ENCODE measurements at regions not wholly inside any gene's neighbourhood (a gene's known extent, or its start where the extent isn't known, plus 50 kb on each side); places are given as distances from the start of the nearest gene placed in this dataset.
"Not testable (repeated sequence)": the region's sequence is repeated elsewhere in the genome, so short reads cannot be mapped to it uniquely, and the experiment has no call there.

- DNase-seq, result no peak
Observed at GRCh38 chr7:106562711-106563366, 98.1 kb downstream of the CCDC71L start.

GRCh38 chr7:106561666-106562411 is 99.1 kb downstream of the CCDC71L start:
- no peak for DNase-seq

DNA sequence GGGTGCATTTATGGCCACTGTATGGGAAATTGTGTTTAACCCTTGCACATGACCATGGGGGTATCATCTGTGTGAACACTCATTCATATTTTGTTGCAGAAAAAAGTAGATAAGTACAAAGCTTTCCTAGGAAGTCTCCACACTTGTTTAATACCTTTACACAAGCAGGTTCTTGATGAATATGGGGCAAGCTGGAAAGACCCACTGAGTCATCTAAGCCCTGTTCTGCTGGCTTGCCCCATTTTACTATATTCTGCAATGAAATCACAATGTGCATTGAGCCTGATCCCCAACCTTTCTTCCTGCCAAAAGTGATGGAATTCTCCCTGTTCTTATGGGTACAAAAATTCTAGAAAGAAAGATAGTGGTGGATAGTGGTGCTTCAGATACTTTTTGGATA is 99.8 kb downstream of the CCDC71L start:
- DNase-seq, result no peak

DNA sequence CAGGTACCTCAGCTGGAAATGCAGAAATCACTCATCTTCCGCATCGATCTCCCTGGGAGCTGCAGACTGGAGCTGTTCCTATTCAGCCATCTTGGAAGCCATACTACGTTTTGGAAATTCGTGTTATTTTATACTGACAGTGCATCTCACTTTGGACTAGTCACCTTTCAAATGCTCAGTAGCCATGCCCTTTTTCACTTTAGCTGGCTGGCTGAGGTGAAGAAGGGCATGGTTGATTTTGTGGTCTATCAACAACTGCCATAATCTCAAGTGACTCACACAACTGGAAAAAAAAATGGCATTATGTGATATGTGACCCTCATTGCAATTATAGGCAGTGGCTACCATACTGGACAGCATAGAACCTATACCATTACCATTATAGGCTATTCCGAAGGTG is 100.5 kb downstream of the CCDC71L start:
- DNase-seq, result no peak

- DNase-seq, result not testable (repeated sequence)
Observed at GRCh38 chr7:106556244-106556643, 104.7 kb downstream of the CCDC71L start.

GRCh38 chr7:106554623-106555022 is 106.3 kb downstream of the CCDC71L start:
- DNase-seq, result not testable (repeated sequence)

DNA sequence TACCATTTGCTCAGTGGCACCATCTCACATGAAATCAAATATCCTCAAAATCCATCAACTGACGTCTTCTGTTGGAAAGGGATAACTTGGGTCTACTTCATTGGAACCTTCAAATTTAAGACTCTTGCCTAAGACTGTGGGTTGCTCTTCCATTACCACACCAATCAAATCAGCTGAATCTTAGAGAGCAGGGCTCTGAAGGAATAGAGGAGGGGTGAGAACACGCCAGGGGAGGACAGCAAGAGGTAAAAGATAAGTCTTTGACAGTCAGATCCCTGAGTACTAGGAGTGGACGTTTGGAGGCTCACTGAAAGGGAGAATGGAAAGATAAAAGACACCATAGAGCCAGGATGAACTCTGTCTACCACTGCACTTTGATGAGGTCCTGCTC is 107.5 kb downstream of the CCDC71L start:
- DNase-seq, result no peak

DNA sequence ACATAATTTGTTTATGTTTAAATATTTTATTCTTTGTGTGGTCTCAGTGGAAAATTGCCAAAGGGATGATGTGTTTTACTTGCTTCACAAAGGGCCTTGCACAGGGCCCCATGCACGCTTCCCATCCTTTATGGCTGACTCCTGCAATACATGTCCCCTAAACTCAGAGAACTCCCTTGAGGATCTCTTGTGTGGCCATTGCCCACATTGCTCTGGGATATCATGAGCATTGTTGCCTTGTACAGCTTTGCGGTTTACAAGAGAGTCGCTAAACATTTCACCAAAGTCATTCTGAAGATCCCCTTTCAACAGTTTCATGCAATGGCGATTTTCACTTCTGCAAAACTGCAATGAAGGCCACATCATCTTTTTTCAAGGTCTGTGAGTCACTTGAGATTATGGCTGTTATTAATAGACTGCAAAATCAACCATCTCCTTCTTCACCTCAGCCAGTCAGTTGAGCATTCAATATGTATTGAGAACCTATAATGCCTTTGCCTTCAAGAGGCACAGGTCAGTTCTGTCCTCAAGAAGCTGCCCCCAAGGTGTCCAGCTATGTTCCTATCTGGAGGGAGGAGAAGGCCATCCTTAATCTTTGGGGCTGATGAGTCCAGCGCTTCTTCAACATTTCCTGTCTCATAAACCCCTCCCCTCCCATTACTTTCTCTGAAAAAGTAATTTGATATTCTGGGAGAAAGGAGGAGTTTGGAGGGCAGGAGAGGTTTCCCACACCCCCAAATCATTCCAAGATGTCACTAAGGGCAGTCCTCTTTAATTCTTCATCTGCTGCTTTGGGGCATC is 108.1 kb downstream of the CCDC71L start:
- DNase-seq, result no peak

DNA sequence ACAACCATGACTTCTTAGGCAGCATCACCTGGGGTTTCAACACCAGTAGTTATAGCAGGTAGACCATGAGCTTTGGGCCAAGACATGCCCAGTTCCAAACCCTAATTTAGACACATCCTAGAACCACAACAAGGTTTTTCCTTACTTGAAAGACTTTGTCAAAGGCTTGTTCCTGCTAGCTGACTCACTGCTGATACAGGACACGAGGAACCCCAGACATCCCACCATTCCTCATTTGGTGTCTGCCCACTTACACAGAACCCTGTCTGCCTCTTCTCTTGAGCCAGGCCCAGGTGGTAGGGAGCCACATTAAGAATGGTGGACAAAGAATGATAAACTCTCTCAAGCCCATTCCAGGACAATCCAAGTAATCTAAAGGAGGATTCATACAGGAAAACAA is 109.0 kb downstream of the CCDC71L start:
- no peak for DNase-seq

DNA sequence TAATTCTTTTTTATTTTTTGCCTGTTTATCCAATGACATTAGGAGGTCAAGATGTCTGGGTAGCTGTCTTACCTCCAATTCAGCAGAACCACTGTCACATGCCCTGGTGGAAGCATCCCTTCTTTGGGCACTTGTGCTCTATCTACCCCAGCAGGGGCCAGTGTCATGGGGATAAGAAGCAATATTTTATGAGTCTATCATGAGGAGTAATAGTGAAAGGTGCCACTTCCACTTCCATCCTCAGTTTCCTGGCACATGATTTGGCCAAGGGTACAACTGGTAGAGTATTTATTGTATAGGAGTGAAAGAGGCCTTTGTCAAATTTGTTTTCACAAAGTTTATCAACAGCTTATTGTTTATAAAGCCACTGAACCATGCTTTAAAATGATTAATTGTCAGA is 112.5 kb downstream of the CCDC71L start:
- no peak for DNase-seq

DNA sequence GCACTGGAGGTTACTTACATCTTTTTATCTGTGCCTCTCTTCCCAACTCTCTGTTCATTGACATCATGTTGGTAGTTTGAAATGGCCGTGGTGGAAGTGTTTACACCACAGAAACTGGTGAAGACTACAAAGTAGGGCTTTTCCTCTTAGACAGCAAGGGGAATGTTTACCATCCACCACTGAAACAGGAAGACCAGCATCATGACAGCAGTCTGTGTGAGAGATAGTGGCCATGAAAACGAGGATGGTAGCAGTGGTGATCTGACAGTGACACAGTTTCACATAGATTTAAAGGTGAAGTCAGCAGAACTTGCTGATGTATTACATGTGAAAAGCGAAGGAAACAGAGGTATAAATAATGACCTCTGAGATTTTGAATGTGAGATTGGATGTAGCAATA is 115.7 kb downstream of the CCDC71L start:
- no peak for DNase-seq

DNA sequence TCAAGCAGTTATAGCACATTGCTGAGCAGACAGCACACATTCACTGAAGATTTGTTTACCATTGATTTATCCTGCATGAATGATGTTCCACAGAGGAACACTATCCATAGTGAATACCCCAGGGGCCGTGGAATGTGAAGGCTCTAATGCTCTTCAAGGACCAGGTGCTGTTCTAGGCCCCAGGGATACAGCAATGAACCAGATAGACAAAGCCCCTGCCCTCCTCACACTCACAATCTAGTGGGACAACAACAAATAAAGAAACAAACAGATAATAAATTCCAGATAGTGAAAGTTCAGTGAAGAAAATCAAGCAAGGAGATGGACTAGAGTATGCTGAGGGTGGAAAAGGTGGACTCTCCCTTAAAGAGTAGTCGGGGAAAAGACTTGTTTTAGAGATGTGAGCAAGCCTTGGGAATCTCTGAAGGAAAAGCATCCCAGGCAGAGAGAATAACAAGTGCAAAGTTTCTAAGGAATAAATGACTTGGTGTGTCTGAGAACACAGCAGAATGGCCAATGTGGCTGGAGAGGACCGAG is 117.7 kb downstream of the CCDC71L start:
- DNase-seq, result no peak

GRCh38 chr7:106542550-106543220 is 118.3 kb downstream of the CCDC71L start:
- peak; percentile 23 to 31 for DNase-seq

DNA sequence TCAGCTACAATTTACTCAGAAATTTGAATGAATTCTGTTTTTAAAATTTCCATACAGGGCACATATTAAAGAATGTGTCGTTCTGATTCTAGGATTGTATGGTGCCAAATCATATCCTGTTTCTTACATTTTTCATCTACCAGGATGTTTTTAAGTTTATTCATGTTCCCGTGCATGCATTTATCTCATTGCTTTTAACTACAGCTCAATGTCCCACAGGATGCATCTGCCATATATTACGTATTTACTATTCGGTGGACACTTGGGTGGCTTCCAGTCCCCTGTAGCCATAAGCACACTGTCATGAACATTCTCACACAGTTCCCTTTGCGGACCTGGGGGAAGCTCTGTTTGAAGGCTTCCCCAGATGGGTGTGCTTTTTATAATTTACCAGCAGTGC is 122.3 kb downstream of the CCDC71L start:
- no peak for DNase-seq

- no peak for DNase-seq
Observed at GRCh38 chr7:106537119-106537518, 123.8 kb downstream of the CCDC71L start.

DNA sequence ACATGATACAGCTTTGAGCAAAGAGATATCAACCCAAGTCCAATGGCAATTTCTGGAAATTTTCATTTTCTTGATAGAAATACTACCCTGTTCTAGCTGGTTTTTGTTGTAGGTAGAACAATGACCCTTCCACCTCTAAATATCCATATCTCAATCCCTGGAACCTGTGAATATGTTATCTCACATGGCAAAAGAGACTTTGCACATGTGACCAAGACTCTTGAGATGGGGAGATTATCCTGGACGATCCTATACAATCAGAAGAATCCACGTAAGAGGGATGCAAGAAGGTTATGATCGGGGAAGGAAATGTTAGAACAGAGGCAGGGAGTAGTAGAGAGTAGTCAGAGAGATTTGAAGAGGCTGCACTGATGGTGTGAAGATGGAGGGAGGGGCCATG is 124.9 kb downstream of the CCDC71L start:
- no peak for DNase-seq

DNA sequence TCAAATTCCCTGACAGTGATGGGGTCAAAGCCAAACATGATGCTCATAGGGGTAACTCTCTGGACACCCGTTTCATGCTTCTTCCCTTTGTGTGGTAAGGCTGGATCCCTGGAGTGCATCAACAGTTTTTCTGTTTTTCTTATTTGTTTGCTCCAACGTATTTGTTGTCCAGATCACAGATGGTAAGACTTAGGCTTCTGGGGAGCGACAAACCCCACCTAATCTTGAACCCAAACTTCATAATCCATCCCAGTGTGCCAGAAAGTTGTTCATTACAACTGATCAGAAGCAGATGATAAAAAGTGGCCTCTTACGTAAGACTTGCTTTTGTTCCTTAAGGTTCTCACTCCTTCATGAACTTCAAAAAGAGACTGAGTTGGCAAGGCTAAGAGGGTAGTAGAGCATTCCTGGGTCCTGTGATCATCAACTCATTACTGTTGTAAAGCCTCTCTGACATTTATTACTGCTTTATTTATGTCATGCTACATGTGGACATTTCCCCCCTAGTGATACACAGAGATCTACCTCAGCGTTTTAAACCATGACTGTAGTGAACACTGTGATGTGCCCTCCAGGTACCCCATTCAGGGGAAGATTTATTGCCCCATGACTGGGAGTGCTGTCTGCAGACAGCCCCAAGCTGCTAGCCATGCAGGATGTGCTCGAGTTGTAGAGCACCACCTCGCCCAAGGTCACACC is 125.6 kb downstream of the CCDC71L start:
- DNase-seq, result no peak

GRCh38 chr7:106534271-106534846 is 126.6 kb downstream of the CCDC71L start:
- DNase-seq, result no peak

DNA sequence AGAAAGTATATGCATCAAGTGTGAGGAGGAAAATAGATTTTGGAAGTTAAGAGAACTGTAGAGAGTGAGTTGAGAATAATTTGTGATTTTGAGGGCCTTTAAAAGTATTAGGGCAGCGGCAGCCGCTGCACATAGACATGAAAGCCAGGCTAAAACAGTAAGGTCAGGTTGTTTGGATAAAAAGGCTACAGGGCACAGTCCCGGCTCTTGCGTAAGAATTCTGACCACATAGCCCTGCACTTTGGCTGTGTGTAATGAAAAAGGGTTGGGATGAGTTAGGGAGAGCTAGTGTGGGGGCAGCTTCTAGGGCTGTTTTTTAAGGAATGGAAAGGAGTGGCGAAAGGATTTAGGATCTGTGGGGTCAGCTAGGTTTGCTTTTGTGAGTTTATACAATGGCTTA is 130.8 kb downstream of the CCDC71L start:
- DNase-seq, result not testable (repeated sequence)

- DNase-seq, result not testable (repeated sequence)
Observed at GRCh38 chr7:106526617-106527016, 134.3 kb downstream of the CCDC71L start.

- no peak for DNase-seq
Observed at GRCh38 chr7:106524690-106525059, 136.3 kb downstream of the CCDC71L start.

- no peak for DNase-seq
Observed at GRCh38 chr7:106523482-106523881, 137.5 kb downstream of the CCDC71L start.
